ENCODE measurements at regions not wholly inside any gene's neighbourhood (a gene's known extent, or its start where the extent isn't known, plus 50 kb on each side); places are given as distances from the start of the nearest gene placed in this dataset.

DNA sequence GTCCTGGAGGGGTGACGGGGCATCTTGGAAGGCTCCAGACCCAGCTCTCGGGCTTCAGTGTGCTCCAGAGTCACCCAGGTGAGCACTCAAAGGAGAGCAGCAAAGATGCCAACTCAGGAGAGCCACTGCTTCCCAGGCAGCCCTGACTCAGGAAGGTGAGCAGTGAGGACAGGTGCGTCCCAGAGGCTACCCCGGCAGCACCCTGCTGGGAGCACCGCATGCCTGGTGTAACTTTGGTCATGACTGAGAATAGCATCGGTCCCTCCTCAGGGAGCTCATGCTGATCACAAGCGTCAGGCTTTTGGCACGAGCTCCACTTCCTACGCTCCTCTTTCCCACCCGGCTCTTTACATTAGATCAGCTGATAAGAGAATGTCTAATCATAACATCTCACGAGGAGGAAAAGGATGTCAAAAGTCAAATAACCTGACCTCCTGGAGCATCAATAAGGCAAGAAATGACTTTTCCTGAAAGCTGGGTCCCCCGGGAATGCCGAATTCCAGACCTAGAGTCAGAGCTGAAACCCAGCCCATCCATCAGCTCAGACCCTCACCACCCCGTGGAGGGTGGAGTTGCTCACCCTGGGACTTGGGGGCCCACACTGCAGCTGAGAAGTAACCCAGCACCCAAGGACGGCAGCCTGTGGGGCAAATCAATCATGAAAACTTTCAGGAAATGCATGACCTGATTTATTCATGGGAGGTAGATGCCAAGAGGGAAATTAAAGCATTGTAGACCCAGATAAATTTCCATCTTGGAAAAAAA is 248.8 kb downstream of the ACKR3 start:
- Histone ChIP-seq H3K4ac (replicated peaks; ENCODE audit: insufficient read length, low read depth, low read length) (no peak overlapping the region), H2AK5ac (ENCODE audit: low read depth, low read length) (no peak overlapping the region), H2BK5ac (ENCODE audit: low read depth, low read length) (no peak overlapping the region), H3K18ac (ENCODE audit: extremely low read depth, low read length) (peak overlapping the region; percentile 60; the same call in 1 of the 2 replicates), H2BK120ac (replicated peaks; ENCODE audit: low read depth, low read length) (no peak overlapping the region), H3K14ac (ENCODE audit: insufficient read length) (no peak overlapping the region), H3K23me2 (ENCODE audit: low read depth, low read length) (no peaks in the 10 kb centered on the region), H2BK15ac (ENCODE audit: low read length) (0 out of 2 replicates have a peak overlapping the region, but pooled peaks have one; percentile 65), H3K27me3 (replicated peaks in 1 of 4; ENCODE audit: control insufficient read depth in 3 of 4, extremely low read depth in 1 of 4, insufficient read depth in 3 of 4, low read length in 3 of 4) (no peaks in the 10 kb centered on the region; a peak in 1 of 7 replicates), H3K9me3 (ENCODE audit: insufficient read depth in 2 of 2, low read depth in 1 of 2, low read length in 1 of 2) (no peaks in the 10 kb centered on the region), H4K8ac (ENCODE audit: extremely low read depth, insufficient read depth, low read length) (no peak overlapping the region; the same call in 1 of the 2 replicates), H4K20me1 (replicated peaks in 1 of 2; ENCODE audit: control insufficient read depth in 1 of 2, insufficient read depth in 2 of 2, low read length in 2 of 2) (no peaks in the 10 kb centered on the region), H3K4me2 (ENCODE audit: insufficient read depth in 1 of 2, low read depth in 2 of 2, low read length in 2 of 2) (no peak overlapping the region), H2BK20ac (ENCODE audit: low read length) (no peak overlapping the region), H4K91ac (replicated peaks; ENCODE audit: insufficient read length, low read length) (peak overlapping the region; percentile 38), H3K4me3 (ENCODE audit: extremely low read depth in 1 of 4, insufficient read depth in 2 of 4, low read depth in 3 of 4, low read length in 4 of 4) (no peak overlapping the region), H4K5ac (ENCODE audit: insufficient read length, low read depth, low read length) (no peak overlapping the region), H2BK12ac (ENCODE audit: low read depth, low read length) (no peak overlapping the region), H2AFZ (ENCODE audit: low read length) (no peak overlapping the region), H3K27ac (ENCODE audit: low read depth, low read length) (no peak overlapping the region), H3K79me2 (ENCODE audit: control insufficient read depth in 1 of 2, insufficient read depth in 2 of 2, low read length in 2 of 2) (no peaks in the 10 kb centered on the region), H3K56ac (replicated peaks; ENCODE audit: insufficient read length, low read depth, low read length) (no peak overlapping the region), H3K36me3 (ENCODE audit: control insufficient read depth in 2 of 4, insufficient read depth in 4 of 4, low read length in 3 of 4) (no peaks in the 10 kb centered on the region), H3K23ac (ENCODE audit: insufficient read length) (no peak overlapping the region), H3K79me1 (ENCODE audit: low read depth, low read length) (no peaks in the 10 kb centered on the region), H3K4me1 (replicated peaks in 1 of 4; ENCODE audit: control insufficient read depth in 3 of 4, insufficient read depth in 4 of 4, low read length in 3 of 4) (peaks cover 0 to 4% (median 2%) of the 10 kb centered on the region in 4 experiments; a peak in 5 of 7 replicates), H3K9ac (replicated peaks in 1 of 4; ENCODE audit: extremely low read depth in 1 of 4, low read depth in 3 of 4, low read length in 3 of 4) (no peak overlapping the region)
- CTCF ChIA-PET (ENCODE audit: partially characterized antibody): interaction anchor here (1.0 to 1.2 kb wide), 3 partner anchors 9 to 256 kb away, joined by 3 to 4 read pairs (median 3); no protein-coding TSS in a partner anchor
- no peak for FAIRE-seq
- no peak for DNase-seq (ENCODE audit: low read depth in 1 of 2, low spot score in 2 of 2)
- POLR2A ChIA-PET (ENCODE audit: partially characterized antibody): no interaction called here
- WGBS, 2 experiments (ENCODE audit: extremely low coverage in 1 of 2, insufficient coverage in 1 of 2, insufficient read length in 1 of 2, insufficient replicate concordance in 2 of 2, low coverage in 1 of 2, low lambda C conversion rate in 2 of 2, missing lambda C conversion rate in 1 of 2): 82% methylated on average over 15 of the region's 15 CpGs; no CpG with 5 or more reads in 1 of the 2 experiments
- TF ChIP-seq BCL11A (IDR thresholded peaks at IDR 0.05; ENCODE audit: low read depth in 2 of 2, low read length in 2 of 2): no peak

Measured in H1 (cell line).